CD14-positive monocyte (primary cell): ENCODE measurements at regions not wholly inside any gene's neighbourhood (a gene's known extent, or its start where the extent isn't known, plus 50 kb on each side); places are given as distances from the start of the nearest gene placed in this dataset.

Experiments
- DNase-seq, 3 donors: peaks; one replicate each; pipeline ENCODE4 v3.0.0-alpha.2; 2011 to 2022
- H2AFZ ChIP-seq: 2 replicates; pipeline ENCODE4 v1.6.0; 2012; ENCODE audit warnings: mild to moderate bottlenecking, low read depth, low read length, inconsistent platforms; ENCODE audit not compliant: insufficient read depth, poor library complexity, severe bottlenecking
- H3K27ac ChIP-seq, 2 donors: 1 replicate in 1 of 2; 2 replicates in 1 of 2; pipeline ENCODE4 v1.5.1; 2012 to 2013; ENCODE audit warnings: low read length in 2 of 2, control low read depth in 1 of 2, inconsistent platforms in 1 of 2, low read depth in 1 of 2, mild to moderate bottlenecking in 1 of 2
- H3K27me3 ChIP-seq, 2 donors: one replicate each; pipeline versions ENCODE4 v1.6.0 to v1.6.1; 2011 to 2013; ENCODE audit warnings: low read length in 2 of 2; ENCODE audit not compliant: control insufficient read depth in 2 of 2, insufficient read depth in 2 of 2
- H3K36me3 ChIP-seq, 2 donors: replicated peaks in 1 of 2; 1 replicate in 1 of 2; 2 replicates in 1 of 2; pipeline versions ENCODE4 v1.5.1 to v1.6.1; 2012 to 2013; ENCODE audit warnings: low read length in 2 of 2, control low read depth in 1 of 2, inconsistent platforms in 1 of 2, mild to moderate bottlenecking in 1 of 2; ENCODE audit not compliant: insufficient read depth in 2 of 2, control insufficient read depth in 1 of 2
- H3K4me1 ChIP-seq, 2 donors: 1 replicate in 1 of 2; 2 replicates in 1 of 2; pipeline versions ENCODE4 v1.5.1 to v1.6.1; 2012 to 2013; ENCODE audit warnings: low read length in 2 of 2, control low read depth in 1 of 2, inconsistent platforms in 1 of 2, mild to moderate bottlenecking in 1 of 2, moderate library complexity in 1 of 2; ENCODE audit not compliant: insufficient read depth in 2 of 2, control insufficient read depth in 1 of 2
- H3K4me2 ChIP-seq: replicated peaks from 2 replicates; pipeline ENCODE3; 2012; ENCODE audit warnings: low read length, moderate library complexity, mild to moderate bottlenecking; ENCODE audit not compliant: poor library complexity, severe bottlenecking; ENCODE audit errors: extremely low read depth
- H3K4me3 ChIP-seq, 3 experiments: fragments of 200-600 bp in 1 of 3; sonication (generic) in 1 of 3; replicated peaks in 1 of 3; 1 replicate in 2 of 3; 2 replicates in 1 of 3; pipeline ENCODE4 v1.5.1; 2011 to 2013; ENCODE audit warnings: low read length in 3 of 3, mild to moderate bottlenecking in 3 of 3, control low read depth in 2 of 3, low read depth in 2 of 3, inconsistent platforms in 1 of 3, moderate library complexity in 1 of 3
- H3K79me2 ChIP-seq: 2 replicates; pipeline ENCODE4 v1.6.0; 2012; ENCODE audit warnings: mild to moderate bottlenecking, control low read depth, inconsistent platforms, low read length, moderate library complexity; ENCODE audit not compliant: insufficient read depth
- H3K9ac ChIP-seq: 2 replicates; pipeline ENCODE4 v1.6.0; 2017; ENCODE audit warnings: low read length, mild to moderate bottlenecking; ENCODE audit not compliant: insufficient read depth, poor library complexity, severe bottlenecking
- H3K9me3 ChIP-seq, 2 donors: replicated peaks in 1 of 2; 1 replicate in 1 of 2; 2 replicates in 1 of 2; pipeline versions ENCODE4 v1.5.1 to v1.6.1; 2012 to 2013; ENCODE audit warnings: low read length in 2 of 2, control low read depth in 1 of 2; ENCODE audit not compliant: control insufficient read depth in 1 of 2, insufficient read depth in 1 of 2
- H4K20me1 ChIP-seq: 2 replicates; pipeline ENCODE4 v1.6.0; 2012; ENCODE audit warnings: mild to moderate bottlenecking, low read length, control low read depth, moderate library complexity; ENCODE audit not compliant: insufficient read depth
- H3K27ac Mint-ChIP-seq, 7 donors: one replicate each; pipeline ENCODE4 v1.8.0; 2020; ENCODE audit warnings: mild to moderate bottlenecking in 7 of 7, mixed read lengths in 7 of 7, moderate library complexity in 6 of 7, inconsistent platforms in 2 of 7
- H3K27me3 Mint-ChIP-seq, 3 donors: one replicate each; pipeline ENCODE4 v1.8.0; 2021 to 2022; ENCODE audit warnings: low read depth in 3 of 3, mild to moderate bottlenecking in 3 of 3, mixed read lengths in 3 of 3, moderate library complexity in 3 of 3, inconsistent platforms in 1 of 3
- H3K36me3 Mint-ChIP-seq, 2 donors: one replicate each; pipeline ENCODE4 v1.8.0; 2020; ENCODE audit warnings: mixed read lengths in 2 of 2, inconsistent platforms in 1 of 2, mild to moderate bottlenecking in 1 of 2
- H3K4me1 Mint-ChIP-seq: one replicate; pipeline ENCODE4 v1.8.0; 2020; ENCODE audit warnings: mild to moderate bottlenecking, mixed read lengths
- H3K4me3 Mint-ChIP-seq, 2 donors: one replicate each; pipeline ENCODE4 v1.8.0; 2020; ENCODE audit warnings: mild to moderate bottlenecking in 2 of 2, mixed read lengths in 2 of 2, moderate library complexity in 1 of 2
- H3K9me3 Mint-ChIP-seq, 7 donors: one replicate each; pipeline ENCODE4 v1.8.0; 2020 to 2022; ENCODE audit warnings: mixed read lengths in 7 of 7, mild to moderate bottlenecking in 6 of 7, moderate library complexity in 6 of 7, inconsistent platforms in 2 of 7
- CTCF ChIP-seq: fragments of 200-600 bp; IDR thresholded peaks from one replicate; pipeline ENCODE4 v1.8.0; 2022; ENCODE audit warnings: antibody characterized with exemption, mild to moderate bottlenecking
- WGBS: methylation state at CpG from one replicate; pipeline ENCODE4 v1.1.5; 2013; ENCODE audit warnings: missing lambda C conversion rate; ENCODE audit not compliant: insufficient coverage; 5-methylcytosine and 5-hydroxymethylcytosine counted together
- intact Hi-C, 2 donors: fragments of 100-400 bp; cut with micrococcal nuclease; formaldehyde crosslinking; loops; one replicate each; pipeline versions ENCODE4 v1.15.0 to v1.15.1; 2023

DNA sequence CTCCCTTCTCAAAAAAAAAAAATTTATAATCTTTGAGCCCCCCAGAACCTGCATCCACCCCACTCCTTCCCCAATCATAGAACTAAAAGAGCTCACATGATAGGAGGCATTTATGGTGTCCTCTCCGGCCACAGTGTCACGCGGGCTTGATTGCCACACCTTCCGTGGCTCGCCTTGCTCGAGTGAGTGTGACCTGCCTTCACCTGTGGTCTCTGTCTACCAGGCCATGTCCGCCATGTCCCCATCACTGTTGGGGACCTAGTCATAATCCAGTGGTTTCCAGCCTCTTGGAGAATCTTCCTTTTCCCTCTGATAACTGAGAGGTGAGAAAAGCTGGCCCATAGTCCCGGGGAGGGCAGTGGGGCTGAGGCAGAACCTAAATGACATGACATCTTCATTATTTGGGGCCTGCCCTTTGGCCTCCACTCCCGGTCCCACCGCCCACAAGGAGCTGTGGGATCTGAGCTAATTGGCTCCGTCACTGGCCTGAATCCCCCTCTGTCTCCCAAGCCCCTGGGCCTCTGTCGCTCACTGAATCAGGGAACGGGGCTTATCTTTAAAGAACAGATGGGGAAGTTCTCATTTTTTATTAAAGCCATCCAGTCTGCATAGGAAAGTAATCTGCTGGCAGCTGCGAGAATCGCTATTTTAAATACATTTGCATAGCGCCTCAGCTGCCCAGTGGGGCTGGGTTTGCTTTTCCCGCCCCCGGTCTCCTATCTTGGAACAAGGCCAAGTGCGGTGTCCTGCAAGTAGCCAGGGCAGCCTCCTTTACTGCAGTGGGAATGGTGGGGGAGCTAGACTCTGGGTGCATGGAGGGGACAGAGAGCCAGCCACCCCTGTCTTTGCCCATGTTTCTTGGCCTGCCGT, 197.6 kb upstream of the PMEPA1 start:
- H2AFZ ChIP-seq = no peak overlapping the region
- no peaks in the 10 kb centered on the region for H4K20me1 ChIP-seq
- H3K27me3 ChIP-seq = no peaks in the 10 kb centered on the region
- Mint-ChIP-seq H3K36me3 (no peaks in the 10 kb centered on the region), H3K27ac (no peak overlapping the region), H3K9me3 (peaks cover 0 to 2% (median 0%) of the 10 kb centered on the region in 7 donors), H3K4me3 (no peak overlapping the region), H3K4me1 (peaks cover 19% of the 10 kb centered on the region), H3K27me3 (peaks cover 14 to 35% (median 22%) of the 10 kb centered on the region in 3 donors)
- DNase-seq = no peak
- no peak overlapping the region for H3K4me2 ChIP-seq
- intact Hi-C loops = no loop called here
- H3K9me3 ChIP-seq = no peaks in the 10 kb centered on the region
- H3K79me2 ChIP-seq = no peaks in the 10 kb centered on the region
- H3K4me1 ChIP-seq = peaks cover 9 to 11% of the 10 kb centered on the region in 2 donors
- TF ChIP-seq CTCF = no peak
- H3K27ac ChIP-seq = no peak overlapping the region
- no peak overlapping the region for H3K4me3 ChIP-seq
- 32% methylated on average over 16 of the region's 20 CpGs for WGBS
- no peaks in the 10 kb centered on the region for H3K36me3 ChIP-seq
- H3K9ac ChIP-seq = no peak overlapping the region

- no peaks in the 10 kb centered on the region for H3K27me3 ChIP-seq
- Mint-ChIP-seq H3K9me3 (peaks cover 0 to 1% (median 0%) of the 10 kb centered on the region in 7 donors), H3K4me3 (no peak overlapping the region), H3K4me1 (peaks cover 23% of the 10 kb centered on the region), H3K27me3 (peaks cover 19 to 49% (median 35%) of the 10 kb centered on the region in 3 donors), H3K36me3 (no peaks in the 10 kb centered on the region), H3K27ac (no peak overlapping the region)
- no peaks in the 10 kb centered on the region for H3K36me3 ChIP-seq
- no peak overlapping the region for H2AFZ ChIP-seq
- H3K79me2 ChIP-seq = no peaks in the 10 kb centered on the region
- no peak overlapping the region for H3K4me2 ChIP-seq
- H4K20me1 ChIP-seq = no peaks in the 10 kb centered on the region
- no peak for DNase-seq
- WGBS = 70% methylated on average over 2 of the region's 5 CpGs
- intact Hi-C loops = no loop called here
- TF ChIP-seq CTCF = no peak
- H3K27ac ChIP-seq = no peak overlapping the region
- H3K9me3 ChIP-seq = no peaks in the 10 kb centered on the region
- H3K4me1 ChIP-seq = peaks cover 9 to 11% of the 10 kb centered on the region in 2 donors
- no peak overlapping the region for H3K4me3 ChIP-seq
- no peak overlapping the region for H3K9ac ChIP-seq
Observed at GRCh38 chr20:57905448-57905847, 195.6 kb upstream of the PMEPA1 start.
